DND-41 (cell line): ENCODE measurements at regions not wholly inside any gene's neighbourhood (a gene's known extent, or its start where the extent isn't known, plus 50 kb on each side); places are given as distances from the start of the nearest gene placed in this dataset.

Experiments used
- ATAC-seq: fragments of 200-7000 bp; cut with Tn5 transposase; 3 replicates; pipeline ENCODE4 v1.9.1; 2021; ENCODE audit warnings: low read depth; ENCODE audit not compliant: insufficient read depth
- DNase-seq: peaks from one replicate; pipeline ENCODE4 v3.0.0-alpha.2; 2020
- H2AFZ ChIP-seq: 2 replicates; pipeline ENCODE4 v1.6.0; 2012; ENCODE audit warnings: low read depth, low read length
- H3K27ac ChIP-seq: 2 replicates; pipeline ENCODE4 v1.5.1; 2012; ENCODE audit warnings: low read length, inconsistent platforms
- H3K27me3 ChIP-seq: fragments of 200-600 bp; sonication (generic); 2 replicates; pipeline ENCODE4 v1.6.0; 2012; ENCODE audit warnings: low read length, mild to moderate bottlenecking, inconsistent platforms; ENCODE audit not compliant: insufficient read depth, poor library complexity
- H3K36me3 ChIP-seq: 2 replicates; pipeline ENCODE4 v1.5.1; 2012; ENCODE audit warnings: low read length, inconsistent platforms; ENCODE audit not compliant: insufficient read depth
- H3K4me1 ChIP-seq: 2 replicates; pipeline ENCODE4 v1.5.1; 2012; ENCODE audit warnings: mild to moderate bottlenecking, low read length; ENCODE audit not compliant: insufficient read depth
- H3K4me2 ChIP-seq: 2 replicates; pipeline ENCODE4 v1.6.0; 2012; ENCODE audit warnings: mild to moderate bottlenecking, moderate library complexity, low read length, inconsistent platforms; ENCODE audit not compliant: insufficient read depth
- H3K4me3 ChIP-seq, 2 experiments: fragments of 200-600 bp in 1 of 2; shearing (Covaris generic) in 1 of 2; 2 replicates each; pipeline ENCODE4 v1.5.1; 2012 to 2016; ENCODE audit warnings: inconsistent platforms in 2 of 2, low read length in 2 of 2, mild to moderate bottlenecking in 2 of 2, low read depth in 1 of 2, moderate library complexity in 1 of 2
- H3K79me2 ChIP-seq: 2 replicates; pipeline ENCODE4 v1.6.0; 2012; ENCODE audit warnings: low read length, inconsistent platforms; ENCODE audit not compliant: insufficient read depth
- H3K9ac ChIP-seq: 2 replicates; pipeline ENCODE4 v1.6.0; 2012; ENCODE audit warnings: low read depth, mild to moderate bottlenecking, inconsistent platforms, low read length, moderate library complexity
- H3K9me3 ChIP-seq: 2 replicates; pipeline ENCODE4 v1.5.1; 2012; ENCODE audit warnings: low read length, moderate library complexity, mild to moderate bottlenecking, inconsistent platforms; ENCODE audit not compliant: insufficient read depth, severe bottlenecking
- H4K20me1 ChIP-seq: 2 replicates; pipeline ENCODE4 v1.6.0; 2012; ENCODE audit warnings: low read length; ENCODE audit not compliant: insufficient read depth
- CTCF ChIP-seq: IDR thresholded peaks from 2 replicates; pipeline ENCODE4 v1.5.1; 2012; ENCODE audit warnings: borderline replicate concordance, low read length, moderate library complexity, mild to moderate bottlenecking; ENCODE audit not compliant: poor library complexity, severe bottlenecking; ENCODE audit errors: extremely low read depth
- EZH2 ChIP-seq: IDR thresholded peaks from 3 replicates; pipeline ENCODE4 v1.6.1; 2012; ENCODE audit warnings: borderline replicate concordance, low read depth, mild to moderate bottlenecking, moderate library complexity, low read length, inconsistent platforms; ENCODE audit not compliant: severe bottlenecking

DNA sequence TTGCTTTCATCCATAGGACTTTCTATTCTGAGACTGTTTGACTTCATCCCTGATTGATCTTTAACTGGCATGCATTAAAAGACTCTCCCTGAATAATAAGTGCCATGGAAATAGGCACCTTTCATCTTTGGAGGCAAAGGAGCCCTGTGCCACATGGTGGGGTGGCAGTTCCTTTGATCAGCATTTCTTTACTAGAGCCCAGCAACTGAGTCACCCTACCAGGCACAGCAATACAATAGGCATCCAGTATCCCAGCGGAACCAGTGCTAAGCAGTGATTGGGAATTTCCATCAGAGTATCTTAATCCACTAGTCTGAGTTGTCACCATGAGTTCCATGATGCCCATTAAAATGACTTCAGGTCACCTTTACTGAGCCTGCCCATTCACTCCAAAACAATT, 476.1 kb upstream of the MPDZ start:
- H3K4me1 ChIP-seq, result no peaks in the 10 kb centered on the region
- H3K4me2 ChIP-seq, result no peak overlapping the region
- no peaks in the 10 kb centered on the region for H3K27me3 ChIP-seq
- H3K27ac ChIP-seq, result no peak overlapping the region
- no peaks in the 10 kb centered on the region for H3K79me2 ChIP-seq
- no peaks in the 10 kb centered on the region for H4K20me1 ChIP-seq
- no peaks in the 10 kb centered on the region for H3K9me3 ChIP-seq
- no peak overlapping the region for H3K9ac ChIP-seq
- TF ChIP-seq CTCF (no peak), EZH2 (no peak)
- DNase-seq (no peak), ATAC-seq (no peak)
- H3K4me3 ChIP-seq, result no peak overlapping the region
- H3K36me3 ChIP-seq, result no peaks in the 10 kb centered on the region
- no peak overlapping the region for H2AFZ ChIP-seq

GRCh38 chr9:13750639-13751038, 471.1 kb upstream of the MPDZ start:
- no peak overlapping the region for H3K9ac ChIP-seq
- no peaks in the 10 kb centered on the region for H4K20me1 ChIP-seq
- no peaks in the 10 kb centered on the region for H3K79me2 ChIP-seq
- no peaks in the 10 kb centered on the region for H3K27me3 ChIP-seq
- no peaks in the 10 kb centered on the region for H3K9me3 ChIP-seq
- H3K4me1 ChIP-seq, result no peaks in the 10 kb centered on the region
- H3K4me3 ChIP-seq, result no peak overlapping the region
- no peak for TF ChIP-seq CTCF
- no peak for TF ChIP-seq EZH2
- DNase-seq (no peak), ATAC-seq (no peak)
- no peak overlapping the region for H2AFZ ChIP-seq
- no peak overlapping the region for H3K4me2 ChIP-seq
- no peaks in the 10 kb centered on the region for H3K36me3 ChIP-seq
- no peak overlapping the region for H3K27ac ChIP-seq

GRCh38 chr9:13750061-13750460, 470.6 kb upstream of the MPDZ start:
- H2AFZ ChIP-seq, result no peak overlapping the region
- H3K9ac ChIP-seq, result no peak overlapping the region
- TF ChIP-seq CTCF (no peak), EZH2 (no peak)
- no peak overlapping the region for H3K4me3 ChIP-seq
- H3K9me3 ChIP-seq, result no peaks in the 10 kb centered on the region
- no peak overlapping the region for H3K27ac ChIP-seq
- ATAC-seq (no peak), DNase-seq (no peak)
- no peaks in the 10 kb centered on the region for H3K27me3 ChIP-seq
- no peaks in the 10 kb centered on the region for H4K20me1 ChIP-seq
- H3K36me3 ChIP-seq, result no peaks in the 10 kb centered on the region
- H3K4me2 ChIP-seq, result no peak overlapping the region
- H3K79me2 ChIP-seq, result no peaks in the 10 kb centered on the region
- H3K4me1 ChIP-seq, result no peaks in the 10 kb centered on the region

DNA sequence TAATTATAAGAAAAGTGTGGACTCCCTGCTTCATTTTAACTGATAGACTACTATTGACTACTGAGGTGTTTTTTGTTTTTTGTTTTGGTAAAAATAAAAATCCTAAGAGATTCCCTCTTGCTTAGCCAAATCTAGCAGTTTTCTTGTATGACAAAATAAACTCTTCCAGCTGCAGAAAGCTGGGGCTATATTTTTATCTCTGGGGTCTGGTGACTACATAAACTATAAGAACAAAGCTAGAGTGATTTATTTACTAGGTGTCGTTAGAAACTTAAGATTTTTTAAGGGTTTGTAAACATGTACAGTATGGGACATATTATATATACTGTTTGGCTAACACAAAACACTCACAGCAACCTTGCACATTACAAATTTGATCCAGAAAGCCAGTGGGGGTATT, 467.4 kb upstream of the MPDZ start:
- Histone ChIP-seq H3K4me2 (no peak overlapping the region), H3K27me3 (no peaks in the 10 kb centered on the region), H2AFZ (no peak overlapping the region), H3K27ac (no peak overlapping the region), H3K36me3 (no peaks in the 10 kb centered on the region), H3K9ac (no peak overlapping the region), H3K4me3 (no peak overlapping the region), H3K79me2 (no peaks in the 10 kb centered on the region), H3K4me1 (no peaks in the 10 kb centered on the region), H3K9me3 (no peaks in the 10 kb centered on the region), H4K20me1 (no peaks in the 10 kb centered on the region)
- DNase-seq (no peak), ATAC-seq (no peak)
- TF ChIP-seq EZH2, result no peak
- no peak for TF ChIP-seq CTCF
